KMS-11 (cell line): ENCODE measurements at regions not wholly inside any gene's neighbourhood (a gene's known extent, or its start where the extent isn't known, plus 50 kb on each side); places are given as distances from the start of the nearest gene placed in this dataset.

Experiments
- H2AFZ ChIP-seq: fragments of 200-600 bp; sonication (generic); 2 replicates; pipeline ENCODE4 v1.6.1; 2016; ENCODE audit warnings: antibody characterized with exemption, mixed run types, low read depth
- H3K27ac ChIP-seq: fragments of 200-600 bp; sonication (generic); 2 replicates; pipeline ENCODE4 v1.6.1; 2016; ENCODE audit warnings: mild to moderate bottlenecking, mixed run types
- H3K27me3 ChIP-seq: fragments of 200-600 bp; sonication (generic); 2 replicates; pipeline ENCODE4 v1.6.1; 2017; ENCODE audit warnings: mild to moderate bottlenecking, low read depth, mixed run types, moderate library complexity; ENCODE audit not compliant: insufficient read depth
- H3K36me3 ChIP-seq: fragments of 200-600 bp; sonication (generic); 2 replicates; pipeline ENCODE4 v1.6.1; 2017; ENCODE audit warnings: mild to moderate bottlenecking, mixed run types; ENCODE audit not compliant: insufficient read depth
- H3K4me1 ChIP-seq: fragments of 200-600 bp; sonication (generic); 2 replicates; pipeline ENCODE4 v1.6.1; 2016; ENCODE audit warnings: mild to moderate bottlenecking, low read depth, mixed run types; ENCODE audit not compliant: poor library complexity, severe bottlenecking
- H3K4me2 ChIP-seq: fragments of 200-600 bp; sonication (generic); 2 replicates; pipeline ENCODE4 v1.7.0; 2016; ENCODE audit warnings: mild to moderate bottlenecking, mixed run types
- H3K4me3 ChIP-seq: fragments of 200-600 bp; sonication (generic); IDR thresholded peaks from 2 replicates; pipeline ENCODE4 v1.6.1; 2017; ENCODE audit warnings: low read depth, low read length, mixed read lengths; ENCODE audit not compliant: insufficient read depth
- H3K79me2 ChIP-seq: fragments of 200-600 bp; sonication (generic); 2 replicates; pipeline ENCODE4 v1.6.1; 2016; ENCODE audit warnings: low read depth, mixed run types; ENCODE audit not compliant: insufficient read depth
- H3K9ac ChIP-seq: fragments of 200-600 bp; sonication (generic); 2 replicates; pipeline ENCODE4 v1.6.1; 2016; ENCODE audit warnings: mild to moderate bottlenecking, mixed run types
- H4K20me1 ChIP-seq: fragments of 200-600 bp; sonication (generic); 2 replicates; pipeline ENCODE4 v1.6.1; 2016; ENCODE audit warnings: mild to moderate bottlenecking, mixed run types; ENCODE audit not compliant: insufficient read depth
- TF ChIP-seq, protein P1 (sequence below): fragments of 200-600 bp; sonication (generic); conservative IDR thresholded peaks from 2 replicates; pipeline ENCODE4 v1.6.1; 2017; ENCODE audit warnings: low read depth, mild to moderate bottlenecking, antibody characterized with exemption, low read length, moderate library complexity, mixed read lengths

DNA sequence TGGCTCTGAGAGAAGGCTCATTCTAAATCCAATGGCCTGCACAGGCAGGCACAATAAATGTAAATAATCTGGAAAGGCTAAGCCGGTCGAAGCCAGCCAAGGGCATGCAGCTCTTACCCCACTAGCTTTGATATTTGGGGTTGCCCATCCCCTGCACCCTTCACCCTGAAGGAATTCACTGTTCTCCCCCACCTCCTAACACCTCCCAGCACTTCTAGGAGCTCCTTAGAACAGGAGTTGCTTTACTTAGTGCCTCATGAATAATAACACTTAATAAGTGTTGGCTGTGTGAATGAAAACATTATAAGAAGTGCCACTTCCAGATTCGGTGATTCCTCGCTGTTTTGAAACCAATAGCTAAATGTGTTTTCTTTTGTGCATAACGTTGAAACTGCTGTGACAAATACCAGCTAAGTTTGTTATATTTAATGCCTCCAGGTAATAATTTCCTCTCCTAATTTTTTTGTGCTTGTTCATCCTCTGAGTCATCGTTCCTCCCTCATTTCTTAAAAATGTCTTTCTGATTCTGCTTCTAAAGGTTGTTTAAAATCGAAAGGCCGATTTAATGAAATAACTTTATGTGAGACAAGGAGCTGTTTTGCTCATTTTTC, 458.8 kb downstream of the METTL4 start:
- no peaks in the 10 kb centered on the region for H3K79me2 ChIP-seq
- no peak overlapping the region for H3K9ac ChIP-seq
- H3K4me1 ChIP-seq = no peaks in the 10 kb centered on the region
- H3K27me3 ChIP-seq = no peaks in the 10 kb centered on the region
- TF ChIP-seq, protein P1, sequence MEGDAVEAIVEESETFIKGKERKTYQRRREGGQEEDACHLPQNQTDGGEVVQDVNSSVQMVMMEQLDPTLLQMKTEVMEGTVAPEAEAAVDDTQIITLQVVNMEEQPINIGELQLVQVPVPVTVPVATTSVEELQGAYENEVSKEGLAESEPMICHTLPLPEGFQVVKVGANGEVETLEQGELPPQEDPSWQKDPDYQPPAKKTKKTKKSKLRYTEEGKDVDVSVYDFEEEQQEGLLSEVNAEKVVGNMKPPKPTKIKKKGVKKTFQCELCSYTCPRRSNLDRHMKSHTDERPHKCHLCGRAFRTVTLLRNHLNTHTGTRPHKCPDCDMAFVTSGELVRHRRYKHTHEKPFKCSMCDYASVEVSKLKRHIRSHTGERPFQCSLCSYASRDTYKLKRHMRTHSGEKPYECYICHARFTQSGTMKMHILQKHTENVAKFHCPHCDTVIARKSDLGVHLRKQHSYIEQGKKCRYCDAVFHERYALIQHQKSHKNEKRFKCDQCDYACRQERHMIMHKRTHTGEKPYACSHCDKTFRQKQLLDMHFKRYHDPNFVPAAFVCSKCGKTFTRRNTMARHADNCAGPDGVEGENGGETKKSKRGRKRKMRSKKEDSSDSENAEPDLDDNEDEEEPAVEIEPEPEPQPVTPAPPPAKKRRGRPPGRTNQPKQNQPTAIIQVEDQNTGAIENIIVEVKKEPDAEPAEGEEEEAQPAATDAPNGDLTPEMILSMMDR = no peak
- H3K27ac ChIP-seq = no peak overlapping the region
- H3K4me3 ChIP-seq = no peak overlapping the region
- H3K4me2 ChIP-seq = no peak overlapping the region
- H2AFZ ChIP-seq = no peak overlapping the region
- H4K20me1 ChIP-seq = no peaks in the 10 kb centered on the region
- no peaks in the 10 kb centered on the region for H3K36me3 ChIP-seq

DNA sequence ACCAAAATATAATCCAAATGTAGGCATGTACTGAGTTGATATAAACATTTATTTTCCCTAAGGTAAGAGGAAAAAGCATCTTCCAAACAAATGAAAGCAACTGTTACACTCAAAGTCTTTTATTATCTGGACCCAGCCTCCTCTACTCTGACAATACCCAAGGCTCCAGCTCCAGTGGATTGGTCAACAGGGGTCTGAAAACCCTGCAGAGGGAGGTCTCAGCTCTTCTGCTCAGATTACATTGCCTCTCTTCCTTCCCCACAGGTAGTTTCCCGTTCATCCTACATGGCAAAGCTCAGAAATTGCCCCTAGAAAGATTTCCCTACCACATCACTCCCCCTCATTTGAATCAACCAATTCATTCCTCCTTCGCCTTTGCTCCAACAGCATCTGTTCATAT, 457.0 kb downstream of the METTL4 start:
- no peaks in the 10 kb centered on the region for H3K36me3 ChIP-seq
- no peak overlapping the region for H2AFZ ChIP-seq
- no peaks in the 10 kb centered on the region for H3K4me1 ChIP-seq
- H3K4me2 ChIP-seq = no peak overlapping the region
- H3K27me3 ChIP-seq = no peaks in the 10 kb centered on the region
- TF ChIP-seq, protein P1 = no peak
- no peaks in the 10 kb centered on the region for H3K79me2 ChIP-seq
- no peak overlapping the region for H3K9ac ChIP-seq
- H3K4me3 ChIP-seq = no peak overlapping the region
- no peaks in the 10 kb centered on the region for H4K20me1 ChIP-seq
- H3K27ac ChIP-seq = no peak overlapping the region

DNA sequence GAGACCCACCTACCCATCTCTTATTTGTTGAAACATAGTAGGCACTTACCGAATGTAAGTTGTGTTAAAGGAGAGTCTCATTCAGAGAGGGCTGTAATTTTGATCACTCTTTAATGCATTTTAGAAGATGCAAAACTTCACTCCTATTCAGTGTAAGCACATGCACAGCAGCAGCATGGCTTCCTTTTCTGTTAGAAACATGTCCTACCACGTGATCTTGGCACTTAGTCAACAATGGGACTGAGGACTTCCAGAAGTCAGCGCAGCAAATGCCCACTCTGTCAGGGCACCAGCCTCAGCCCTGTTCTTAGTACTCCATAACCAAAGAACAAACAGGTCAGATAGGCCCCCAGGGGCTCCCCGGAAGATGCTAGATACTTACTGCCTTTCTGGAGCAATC, 456.5 kb downstream of the METTL4 start:
- Histone ChIP-seq H3K4me2 (no peak overlapping the region), H3K9ac (no peak overlapping the region), H3K4me1 (no peaks in the 10 kb centered on the region), H2AFZ (no peak overlapping the region), H3K36me3 (no peaks in the 10 kb centered on the region), H3K79me2 (no peaks in the 10 kb centered on the region), H4K20me1 (no peaks in the 10 kb centered on the region), H3K27me3 (no peaks in the 10 kb centered on the region), H3K4me3 (no peak overlapping the region), H3K27ac (no peak overlapping the region)
- TF ChIP-seq, protein P1 = no peak

GRCh38 chr18:2121224-2121623, 450.1 kb downstream of the METTL4 start:
- Histone ChIP-seq H3K4me3 (no peak overlapping the region), H2AFZ (no peak overlapping the region), H3K36me3 (no peaks in the 10 kb centered on the region), H3K4me1 (no peaks in the 10 kb centered on the region), H3K27ac (no peak overlapping the region), H3K4me2 (no peak overlapping the region), H3K79me2 (no peaks in the 10 kb centered on the region), H3K27me3 (no peaks in the 10 kb centered on the region), H4K20me1 (no peaks in the 10 kb centered on the region), H3K9ac (no peak overlapping the region)
- TF ChIP-seq, protein P1 = no peak
